Fibroblast of lung (primary cell): ENCODE measurements at regions not wholly inside any gene's neighbourhood (a gene's known extent, or its start where the extent isn't known, plus 50 kb on each side); places are given as distances from the start of the nearest gene placed in this dataset.

Source experiments
- DNase-seq, 2 donors: peaks; one replicate each; pipeline versions ENCODE4 v3.0.0 to v3.0.0-alpha.2; 2010; ENCODE audit warnings: low read depth in 2 of 2
- H2AFZ ChIP-seq: 2 replicates; pipeline ENCODE4 v1.5.1; 2012; ENCODE audit warnings: low read length, control low read depth, inconsistent platforms
- H3K27ac ChIP-seq: 2 replicates; pipeline ENCODE4 v1.5.1; 2011; ENCODE audit warnings: low read length, control low read depth; ENCODE audit not compliant: insufficient read depth
- H3K27me3 ChIP-seq: 2 replicates; pipeline ENCODE4 v1.5.1; 2011; ENCODE audit warnings: mild to moderate bottlenecking, low read length; ENCODE audit not compliant: control insufficient read depth, insufficient read depth
- H3K36me3 ChIP-seq: 2 replicates; pipeline ENCODE4 v1.5.1; 2011; ENCODE audit warnings: low read length; ENCODE audit not compliant: control insufficient read depth, insufficient read depth
- H3K4me1 ChIP-seq: 2 replicates; pipeline ENCODE4 v1.5.1; 2011; ENCODE audit warnings: low read length; ENCODE audit not compliant: control insufficient read depth, insufficient read depth; ENCODE audit errors: extremely low read depth
- H3K4me2 ChIP-seq: 2 replicates; pipeline ENCODE4 v1.5.1; 2011; ENCODE audit warnings: low read length, control low read depth; ENCODE audit not compliant: insufficient read depth; ENCODE audit errors: extremely low read depth
- H3K4me3 ChIP-seq, 4 experiments: fragments of 200-600 bp in 1 of 4; sonication (generic) in 1 of 4; replicated peaks in 1 of 4; 2 replicates each; pipeline ENCODE4 v1.5.1; 2011 to 2016; ENCODE audit warnings: low read length in 4 of 4, low read depth in 3 of 4, mild to moderate bottlenecking in 3 of 4, control low read depth in 2 of 4, inconsistent platforms in 1 of 4, mixed read lengths in 1 of 4; ENCODE audit not compliant: insufficient read depth in 1 of 4; ENCODE audit errors: control extremely low read depth in 1 of 4
- H3K79me2 ChIP-seq: 2 replicates; pipeline ENCODE4 v1.5.1; 2012; ENCODE audit warnings: mild to moderate bottlenecking, low read length, inconsistent platforms; ENCODE audit not compliant: control insufficient read depth, insufficient read depth
- H3K9ac ChIP-seq: 2 replicates; pipeline ENCODE4 v1.5.1; 2011; ENCODE audit warnings: mild to moderate bottlenecking, low read length, control low read depth; ENCODE audit not compliant: insufficient read depth
- H3K9me3 ChIP-seq: 2 replicates; pipeline ENCODE4 v1.5.1; 2012; ENCODE audit warnings: low read depth, low read length; ENCODE audit not compliant: control insufficient read depth, insufficient read depth
- H4K20me1 ChIP-seq: 2 replicates; pipeline ENCODE4 v1.5.1; 2011; ENCODE audit warnings: low read length; ENCODE audit not compliant: control insufficient read depth, insufficient read depth; ENCODE audit errors: extremely low read depth
- CTCF ChIP-seq, 2 donors: IDR thresholded peaks in 1 of 2; conservative IDR thresholded peaks in 1 of 2; 1 replicate in 1 of 2; 2 replicates in 1 of 2; pipeline ENCODE4 v1.5.1; 2011 to 2012; ENCODE audit warnings: low read length in 2 of 2, control low read depth in 1 of 2, inconsistent platforms in 1 of 2, low read depth in 1 of 2, mild to moderate bottlenecking in 1 of 2
- EZH2 ChIP-seq: IDR thresholded peaks from 2 replicates; pipeline ENCODE4 v1.5.1; 2012; ENCODE audit warnings: low read length, control low read depth, mild to moderate bottlenecking; ENCODE audit errors: missing control alignments

- no peak overlapping the region for H3K4me2 ChIP-seq
- H3K4me3 ChIP-seq = no peak overlapping the region
- no peaks in the 10 kb centered on the region for H3K27me3 ChIP-seq
- H3K4me1 ChIP-seq = no peaks in the 10 kb centered on the region
- DNase-seq = no peak
- no peak for TF ChIP-seq CTCF (conservative IDR thresholded peaks at IDR 0.05 in 1 of 2, IDR thresholded peaks at IDR 0.05 in 1 of 2; ENCODE audit: low read depth in 1 of 2, low read length in 2 of 2)
- no peak for TF ChIP-seq EZH2
- no peaks in the 10 kb centered on the region for H4K20me1 ChIP-seq
- H3K9ac ChIP-seq = no peak overlapping the region
- H3K36me3 ChIP-seq = no peaks in the 10 kb centered on the region
- no peak overlapping the region for H3K27ac ChIP-seq
- no peaks in the 10 kb centered on the region for H3K79me2 ChIP-seq
- H2AFZ ChIP-seq = no peak overlapping the region
- H3K9me3 ChIP-seq = no peaks in the 10 kb centered on the region
Measured at GRCh38 chr12:97848051-97848450, 385.4 kb downstream of the RMST start.

- H3K4me1 ChIP-seq = no peaks in the 10 kb centered on the region
- no peak overlapping the region for H3K27ac ChIP-seq
- no peak overlapping the region for H3K9ac ChIP-seq
- no peaks in the 10 kb centered on the region for H3K27me3 ChIP-seq
- H3K4me2 ChIP-seq = no peak overlapping the region
- no peak overlapping the region for H2AFZ ChIP-seq
- no peaks in the 10 kb centered on the region for H4K20me1 ChIP-seq
- no peaks in the 10 kb centered on the region for H3K36me3 ChIP-seq
- H3K4me3 ChIP-seq = no peak overlapping the region
- H3K79me2 ChIP-seq = no peaks in the 10 kb centered on the region
- no peak for DNase-seq
- no peaks in the 10 kb centered on the region for H3K9me3 ChIP-seq
- TF ChIP-seq EZH2 = no peak
- TF ChIP-seq CTCF (conservative IDR thresholded peaks at IDR 0.05 in 1 of 2, IDR thresholded peaks at IDR 0.05 in 1 of 2; ENCODE audit: low read depth in 1 of 2, low read length in 2 of 2) = no peak
Measured at GRCh38 chr12:97854477-97854876, 391.9 kb downstream of the RMST start.

GRCh38 chr12:97862072-97862471, 399.5 kb downstream of the RMST start:
- Histone ChIP-seq H3K4me3 (no peak overlapping the region), H3K4me1 (no peaks in the 10 kb centered on the region), H2AFZ (no peak overlapping the region), H3K4me2 (no peak overlapping the region), H3K27ac (no peak overlapping the region), H3K9me3 (no peaks in the 10 kb centered on the region), H3K36me3 (no peaks in the 10 kb centered on the region), H3K9ac (no peak overlapping the region), H3K27me3 (no peaks in the 10 kb centered on the region), H4K20me1 (no peaks in the 10 kb centered on the region), H3K79me2 (no peaks in the 10 kb centered on the region)
- DNase-seq = no peak
- no peak for TF ChIP-seq CTCF (conservative IDR thresholded peaks at IDR 0.05 in 1 of 2, IDR thresholded peaks at IDR 0.05 in 1 of 2; ENCODE audit: low read depth in 1 of 2, low read length in 2 of 2)
- no peak for TF ChIP-seq EZH2
